Hippocampal formation (tissue), 2 donors: ENCODE measurements at regions not wholly inside any gene's neighbourhood (a gene's known extent, or its start where the extent isn't known, plus 50 kb on each side); places are given as distances from the start of the nearest gene placed in this dataset.
"Not testable (repeated sequence)": the region's sequence is repeated elsewhere in the genome, so short reads cannot be mapped to it uniquely, and the experiment has no call there.

Experiments
- DNase-seq, 2 donors: peaks; one replicate each; lab custom pipeline; 2025; lab: John Stamatoyannopoulos, UW

- DNase-seq, result no peak
Observed at GRCh38 chr1:29687601-29688244, 451.4 kb downstream of the PTPRU start.

GRCh38 chr1:29687166-29687565, 450.8 kb downstream of the PTPRU start:
- no peak for DNase-seq

- DNase-seq, result no peak
Observed at GRCh38 chr1:29686012-29686930, 449.9 kb downstream of the PTPRU start.

GRCh38 chr1:29685387-29685786, 449.1 kb downstream of the PTPRU start:
- no peak for DNase-seq

GRCh38 chr1:29684141-29684540, 447.8 kb downstream of the PTPRU start:
- no peak for DNase-seq

GRCh38 chr1:29683472-29683871, 447.1 kb downstream of the PTPRU start:
- no peak for DNase-seq

- no peak for DNase-seq
Observed at GRCh38 chr1:29682919-29683295, 446.6 kb downstream of the PTPRU start.

GRCh38 chr1:29682171-29682918, 446.0 kb downstream of the PTPRU start:
- DNase-seq, result no peak

- DNase-seq, result not testable (repeated sequence)
Observed at GRCh38 chr1:29681416-29681815, 445.1 kb downstream of the PTPRU start.

GRCh38 chr1:29679828-29680558, 443.7 kb downstream of the PTPRU start:
- DNase-seq, result no peak

- no peak for DNase-seq
Observed at GRCh38 chr1:29679316-29679715, 443.0 kb downstream of the PTPRU start.

- DNase-seq, result no peak
Observed at GRCh38 chr1:29677028-29678024, 441.0 kb downstream of the PTPRU start.

GRCh38 chr1:29676496-29676895, 440.2 kb downstream of the PTPRU start:
- DNase-seq, result no peak

GRCh38 chr1:29675481-29676263, 439.4 kb downstream of the PTPRU start:
- no peak for DNase-seq

GRCh38 chr1:29674627-29675326, 438.5 kb downstream of the PTPRU start:
- DNase-seq, result no peak

GRCh38 chr1:29673669-29674626, 437.6 kb downstream of the PTPRU start:
- DNase-seq, result no peak

GRCh38 chr1:29673228-29673500, 436.8 kb downstream of the PTPRU start:
- no peak for DNase-seq
